Activated naive CD8-positive, alpha-beta T cell treated with anti-CD3 and anti-CD28 coated beads, Interleukin-2, amount 50 U/mL, for 24 hours (primary cell): ENCODE measurements at regions not wholly inside any gene's neighbourhood (a gene's known extent, or its start where the extent isn't known, plus 50 kb on each side); places are given as distances from the start of the nearest gene placed in this dataset.
A peak's percentile ranks its signal among the peaks of the same experiment; 100 is the strongest.

Source experiments
- ATAC-seq: fragments of 150-1000 bp; cut with Tn5 transposase; one replicate; pipeline ENCODE4 v1.10.0; 2021
- DNase-seq: peaks from one replicate; pipeline ENCODE4 v3.0.0; 2021
- H3K27ac Mint-ChIP-seq: one replicate; pipeline ENCODE4 v1.8.0; 2021; ENCODE audit warnings: mild to moderate bottlenecking, mixed read lengths
- H3K27me3 Mint-ChIP-seq: one replicate; pipeline ENCODE4 v1.8.0; 2021; ENCODE audit warnings: mixed read lengths
- H3K36me3 Mint-ChIP-seq: one replicate; pipeline ENCODE4 v1.8.0; 2021; ENCODE audit warnings: low read depth, mixed read lengths
- H3K4me1 Mint-ChIP-seq: one replicate; pipeline ENCODE4 v1.8.0; 2021; ENCODE audit warnings: mixed read lengths
- H3K4me3 Mint-ChIP-seq: one replicate; pipeline ENCODE4 v1.8.0; 2021; ENCODE audit warnings: mild to moderate bottlenecking, moderate library complexity, mixed read lengths
- H3K9me3 Mint-ChIP-seq: one replicate; pipeline ENCODE4 v1.8.0; 2021; ENCODE audit warnings: mixed read lengths

DNA sequence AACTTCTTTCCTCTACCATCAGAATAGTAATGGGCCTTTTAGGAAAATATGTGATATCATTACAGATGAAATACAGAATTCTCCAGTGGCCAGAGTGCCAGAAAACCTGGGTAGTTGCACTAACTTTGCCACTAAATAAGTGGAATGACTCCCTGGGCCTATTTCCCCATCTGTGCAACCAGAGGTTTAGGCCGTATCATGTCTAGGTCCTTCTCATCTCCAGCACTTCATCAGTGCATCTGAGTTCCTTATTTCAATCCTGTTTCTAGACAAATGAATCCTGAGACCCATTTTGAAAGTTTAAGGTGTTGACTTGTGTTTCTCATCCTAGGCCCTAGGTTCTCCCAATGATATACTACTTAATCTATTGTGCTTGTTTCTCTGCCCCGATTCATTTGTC is 236.2 kb downstream of the CD83 start:
- ATAC-seq, result no peak
- no peak overlapping the region for H3K27ac Mint-ChIP-seq

GRCh38 chr6:14354919-14355572 is 237.5 kb downstream of the CD83 start:
- ATAC-seq, result peak; percentile 73
- H3K36me3 Mint-ChIP-seq, result no peaks in the 10 kb centered on the region
- H3K27ac Mint-ChIP-seq, result peak overlapping the region; percentile 56
- peaks cover 4% of the 10 kb centered on the region for H3K9me3 Mint-ChIP-seq
- peak; percentile 66 for DNase-seq
- no peaks in the 10 kb centered on the region for H3K27me3 Mint-ChIP-seq
- no peak overlapping the region for H3K4me3 Mint-ChIP-seq
- peaks cover 37% of the 10 kb centered on the region for H3K4me1 Mint-ChIP-seq

More for the DNA sequence above, 236.2 kb downstream of the CD83 start:
- H3K4me3 Mint-ChIP-seq, result no peak overlapping the region
- H3K36me3 Mint-ChIP-seq, result no peaks in the 10 kb centered on the region
- H3K4me1 Mint-ChIP-seq, result peaks cover 45% of the 10 kb centered on the region
- DNase-seq, result no peak
- peaks cover 4% of the 10 kb centered on the region for H3K9me3 Mint-ChIP-seq
- no peaks in the 10 kb centered on the region for H3K27me3 Mint-ChIP-seq

DNA sequence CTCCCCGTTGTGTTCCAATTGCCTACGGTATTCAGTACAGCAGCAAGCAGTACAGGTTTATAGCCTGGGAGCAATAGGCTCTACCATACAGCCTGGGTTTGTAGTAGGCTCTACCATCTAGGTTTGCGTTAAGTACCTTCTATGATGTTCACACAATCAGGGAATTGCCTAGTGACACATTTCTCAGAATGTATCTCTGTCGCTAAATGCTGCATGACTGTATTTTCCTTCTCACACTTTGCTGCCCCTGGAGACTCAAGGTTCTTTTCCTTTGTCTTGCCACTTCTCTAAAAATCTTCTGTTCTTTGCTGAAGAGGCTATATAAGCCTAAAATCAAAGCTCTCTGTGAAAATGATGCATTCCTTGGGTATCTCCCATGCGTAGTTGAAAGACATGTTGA is 241.9 kb downstream of the CD83 start:
- Mint-ChIP-seq H3K4me1 (peaks cover 26% of the 10 kb centered on the region), H3K36me3 (no peaks in the 10 kb centered on the region), H3K27ac (no peak overlapping the region), H3K4me3 (no peak overlapping the region), H3K27me3 (no peaks in the 10 kb centered on the region), H3K9me3 (no peaks in the 10 kb centered on the region)
- DNase-seq, result no peak
- ATAC-seq, result peak; percentile 18

DNA sequence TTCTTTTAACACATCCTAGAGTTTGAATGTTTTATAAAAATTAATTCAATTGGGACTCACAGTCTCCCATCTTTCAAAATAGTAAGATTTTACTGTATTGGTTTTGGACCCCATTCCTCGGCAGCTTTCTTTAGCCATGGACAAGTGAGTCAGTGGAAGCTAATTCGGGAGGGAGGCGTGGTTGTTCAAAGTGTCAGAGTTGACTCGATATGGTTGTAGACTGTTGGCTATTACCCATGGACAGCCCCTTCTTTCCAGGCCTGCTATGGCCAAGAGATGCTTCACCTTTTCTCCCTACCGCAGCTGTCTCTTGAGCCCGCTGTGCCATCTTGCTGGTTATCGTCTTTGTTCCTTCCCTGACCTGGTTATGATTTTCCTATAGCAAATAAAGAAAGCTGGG is 243.0 kb downstream of the CD83 start:
- H3K36me3 Mint-ChIP-seq, result no peaks in the 10 kb centered on the region
- H3K27ac Mint-ChIP-seq, result no peak overlapping the region
- ATAC-seq (no peak), DNase-seq (no peak)
- no peaks in the 10 kb centered on the region for H3K27me3 Mint-ChIP-seq
- no peaks in the 10 kb centered on the region for H3K9me3 Mint-ChIP-seq
- H3K4me3 Mint-ChIP-seq, result no peak overlapping the region
- peaks cover 18% of the 10 kb centered on the region for H3K4me1 Mint-ChIP-seq

DNA sequence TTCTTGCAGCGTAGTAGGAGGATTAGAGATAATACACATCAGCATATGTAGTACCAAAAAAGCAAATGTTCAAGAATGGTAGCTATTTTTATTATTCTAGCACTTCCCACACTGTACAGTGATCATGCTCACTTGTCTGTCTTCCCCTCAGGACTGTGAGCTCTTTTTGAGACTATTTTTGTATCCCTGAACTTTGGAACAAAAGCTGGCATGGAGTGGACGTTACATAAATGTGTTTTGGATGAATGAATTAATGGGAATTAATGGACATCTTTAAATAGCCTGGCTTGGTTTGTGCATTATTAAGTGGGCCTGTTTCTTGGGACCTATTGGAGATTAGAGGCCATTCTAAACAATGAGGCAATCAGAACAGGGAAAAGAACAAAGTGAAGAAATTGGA is 243.7 kb downstream of the CD83 start:
- ATAC-seq (no peak), DNase-seq (no peak)
- Mint-ChIP-seq H3K4me1 (peaks cover 14% of the 10 kb centered on the region), H3K4me3 (no peak overlapping the region), H3K27me3 (no peaks in the 10 kb centered on the region), H3K27ac (no peak overlapping the region), H3K9me3 (no peaks in the 10 kb centered on the region), H3K36me3 (no peaks in the 10 kb centered on the region)

DNA sequence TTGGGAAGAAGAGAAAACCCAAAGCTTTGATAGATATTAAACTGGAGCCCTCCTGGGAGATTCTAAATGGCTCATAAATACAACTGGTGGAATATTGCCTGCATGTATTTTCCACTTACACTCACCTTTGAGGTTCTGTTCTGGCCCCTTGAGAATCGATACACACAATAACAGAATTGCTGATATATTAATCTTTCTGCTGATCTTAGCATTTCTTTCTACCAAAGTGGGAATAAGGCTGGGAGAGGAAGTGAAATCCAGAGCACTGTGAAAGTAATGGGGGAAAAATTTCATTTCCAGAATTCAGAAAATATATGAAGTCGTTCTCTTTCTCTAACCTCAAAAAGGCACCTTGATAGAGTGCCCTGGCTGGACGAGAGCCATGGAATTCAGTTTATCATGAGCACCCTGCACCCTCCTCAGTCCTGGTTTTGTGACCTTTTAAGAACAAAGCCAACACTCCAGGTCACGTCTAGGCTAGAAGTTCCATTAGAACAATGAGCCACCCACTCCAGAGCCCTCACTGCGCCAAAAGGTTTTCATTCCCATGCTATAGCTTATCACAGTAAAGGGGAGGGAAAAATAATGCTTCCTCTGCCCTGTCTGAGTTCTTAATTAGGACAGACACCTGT is 244.5 kb downstream of the CD83 start:
- no peaks in the 10 kb centered on the region for H3K36me3 Mint-ChIP-seq
- H3K9me3 Mint-ChIP-seq, result no peaks in the 10 kb centered on the region
- no peaks in the 10 kb centered on the region for H3K27me3 Mint-ChIP-seq
- no peak overlapping the region for H3K27ac Mint-ChIP-seq
- H3K4me1 Mint-ChIP-seq, result peaks cover 14% of the 10 kb centered on the region
- no peak for DNase-seq
- no peak for ATAC-seq
- no peak overlapping the region for H3K4me3 Mint-ChIP-seq

- H3K27me3 Mint-ChIP-seq, result no peaks in the 10 kb centered on the region
- H3K4me1 Mint-ChIP-seq, result peaks cover 6% of the 10 kb centered on the region
- no peak overlapping the region for H3K4me3 Mint-ChIP-seq
- no peaks in the 10 kb centered on the region for H3K9me3 Mint-ChIP-seq
- DNase-seq (no peak), ATAC-seq (no peak)
- H3K27ac Mint-ChIP-seq, result no peak overlapping the region
- no peaks in the 10 kb centered on the region for H3K36me3 Mint-ChIP-seq
Measured at GRCh38 chr6:14364370-14364769, 246.8 kb downstream of the CD83 start.

GRCh38 chr6:14365393-14365792 is 247.8 kb downstream of the CD83 start:
- H3K27me3 Mint-ChIP-seq, result no peaks in the 10 kb centered on the region
- ATAC-seq (no peak), DNase-seq (no peak)
- H3K9me3 Mint-ChIP-seq, result no peaks in the 10 kb centered on the region
- no peak overlapping the region for H3K4me3 Mint-ChIP-seq
- H3K4me1 Mint-ChIP-seq, result peaks cover 6% of the 10 kb centered on the region
- H3K27ac Mint-ChIP-seq, result no peak overlapping the region
- no peaks in the 10 kb centered on the region for H3K36me3 Mint-ChIP-seq

- Mint-ChIP-seq H3K9me3 (no peaks in the 10 kb centered on the region), H3K4me1 (peaks cover 10% of the 10 kb centered on the region), H3K36me3 (no peaks in the 10 kb centered on the region), H3K27ac (no peak overlapping the region), H3K4me3 (no peak overlapping the region), H3K27me3 (no peaks in the 10 kb centered on the region)
- no peak for ATAC-seq
- no peak for DNase-seq
Measured at GRCh38 chr6:14366315-14366714, 248.7 kb downstream of the CD83 start.

GRCh38 chr6:14366872-14367271 is 249.3 kb downstream of the CD83 start:
- Mint-ChIP-seq H3K36me3 (no peaks in the 10 kb centered on the region), H3K4me1 (peaks cover 15% of the 10 kb centered on the region), H3K27ac (no peak overlapping the region), H3K9me3 (no peaks in the 10 kb centered on the region), H3K27me3 (no peaks in the 10 kb centered on the region), H3K4me3 (no peak overlapping the region)
- ATAC-seq (no peak), DNase-seq (no peak)

- Mint-ChIP-seq H3K4me1 (peaks cover 15% of the 10 kb centered on the region), H3K4me3 (no peak overlapping the region), H3K27ac (no peak overlapping the region), H3K9me3 (no peaks in the 10 kb centered on the region), H3K27me3 (no peaks in the 10 kb centered on the region), H3K36me3 (no peaks in the 10 kb centered on the region)
- no peak for DNase-seq
- ATAC-seq, result no peak
Measured at GRCh38 chr6:14367296-14367695, 249.7 kb downstream of the CD83 start.

- ATAC-seq, result no peak
Measured at GRCh38 chr6:14369717-14370116, 252.1 kb downstream of the CD83 start.

GRCh38 chr6:14371530-14371929 is 254.0 kb downstream of the CD83 start:
- DNase-seq (no peak), ATAC-seq (no peak)
- no peak overlapping the region for H3K4me3 Mint-ChIP-seq
- no peaks in the 10 kb centered on the region for H3K36me3 Mint-ChIP-seq
- H3K4me1 Mint-ChIP-seq, result peaks cover 37% of the 10 kb centered on the region
- H3K9me3 Mint-ChIP-seq, result no peaks in the 10 kb centered on the region
- H3K27me3 Mint-ChIP-seq, result peaks cover 3% of the 10 kb centered on the region
- no peak overlapping the region for H3K27ac Mint-ChIP-seq

More at GRCh38 chr6:14369717-14370116, 252.1 kb downstream of the CD83 start:
- no peak overlapping the region for H3K27ac Mint-ChIP-seq
- no peaks in the 10 kb centered on the region for H3K9me3 Mint-ChIP-seq
- DNase-seq, result no peak
- H3K4me3 Mint-ChIP-seq, result no peak overlapping the region
- peaks cover 28% of the 10 kb centered on the region for H3K4me1 Mint-ChIP-seq
- H3K27me3 Mint-ChIP-seq, result no peaks in the 10 kb centered on the region
- no peaks in the 10 kb centered on the region for H3K36me3 Mint-ChIP-seq

- no peak overlapping the region for H3K4me3 Mint-ChIP-seq
- peaks cover 39% of the 10 kb centered on the region for H3K4me1 Mint-ChIP-seq
- H3K36me3 Mint-ChIP-seq, result no peaks in the 10 kb centered on the region
- peaks cover 3% of the 10 kb centered on the region for H3K27me3 Mint-ChIP-seq
- no peak for ATAC-seq
- peak overlapping the region; percentile 72 for H3K27ac Mint-ChIP-seq
- no peaks in the 10 kb centered on the region for H3K9me3 Mint-ChIP-seq
- DNase-seq, result no peak
Measured at GRCh38 chr6:14372734-14373489, 255.3 kb downstream of the CD83 start.
